HUES6 (cell line): ENCODE measurements at regions not wholly inside any gene's neighbourhood (a gene's known extent, or its start where the extent isn't known, plus 50 kb on each side); places are given as distances from the start of the nearest gene placed in this dataset.

Source experiments
- H3K27ac ChIP-seq: 2 replicates; pipeline ENCODE4 v1.7.0; 2013; ENCODE audit warnings: low read depth, mild to moderate bottlenecking, low read length, inconsistent platforms
- H3K27me3 ChIP-seq: 2 replicates; pipeline ENCODE4 v1.6.1; 2013; ENCODE audit warnings: low read length; ENCODE audit not compliant: control insufficient read depth, insufficient read depth
- H3K36me3 ChIP-seq: 2 replicates; pipeline ENCODE4 v1.6.1; 2013; ENCODE audit warnings: low read length; ENCODE audit not compliant: control insufficient read depth, insufficient read depth
- H3K4me1 ChIP-seq: 2 replicates; pipeline ENCODE4 v1.6.1; 2013; ENCODE audit warnings: low read length; ENCODE audit not compliant: control insufficient read depth, insufficient read depth
- H3K4me3 ChIP-seq: 2 replicates; pipeline ENCODE4 v1.5.1; 2013; ENCODE audit warnings: low read depth, low read length
- H3K9ac ChIP-seq: one replicate; pipeline ENCODE4 v1.6.1; 2013; ENCODE audit warnings: mild to moderate bottlenecking, low read length
- H3K9me3 ChIP-seq: 2 replicates; pipeline ENCODE4 v1.6.1; 2013; ENCODE audit warnings: low read depth, low read length; ENCODE audit not compliant: control insufficient read depth, insufficient read depth

DNA sequence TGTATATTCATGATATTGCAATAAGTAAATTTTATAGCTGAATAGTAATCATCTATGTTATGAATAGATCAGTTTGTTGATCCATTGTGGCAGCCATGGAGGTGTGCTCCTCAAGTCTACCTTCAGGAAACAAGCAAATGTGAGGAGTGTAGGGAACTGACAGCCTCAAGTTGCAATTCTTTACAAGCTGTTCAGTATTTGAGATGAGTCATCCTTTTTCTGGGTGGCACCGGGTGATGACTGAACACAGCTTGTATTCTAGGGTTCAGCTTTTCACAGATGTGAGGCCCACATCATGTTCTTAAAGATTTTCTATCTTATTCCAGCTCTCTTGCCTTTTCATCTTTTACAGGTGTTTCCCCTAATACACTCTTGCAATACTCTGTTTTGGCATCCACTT is 452.4 kb downstream of the KCNH5 start:
- H3K4me3 ChIP-seq: no peak overlapping the region
- H3K9ac ChIP-seq: no peak overlapping the region
- no peak overlapping the region for H3K27ac ChIP-seq
- no peaks in the 10 kb centered on the region for H3K36me3 ChIP-seq
- H3K27me3 ChIP-seq: no peaks in the 10 kb centered on the region
- H3K9me3 ChIP-seq: peaks cover 7% of the 10 kb centered on the region; the same call in 1 of the 2 replicates
- no peaks in the 10 kb centered on the region for H3K4me1 ChIP-seq

DNA sequence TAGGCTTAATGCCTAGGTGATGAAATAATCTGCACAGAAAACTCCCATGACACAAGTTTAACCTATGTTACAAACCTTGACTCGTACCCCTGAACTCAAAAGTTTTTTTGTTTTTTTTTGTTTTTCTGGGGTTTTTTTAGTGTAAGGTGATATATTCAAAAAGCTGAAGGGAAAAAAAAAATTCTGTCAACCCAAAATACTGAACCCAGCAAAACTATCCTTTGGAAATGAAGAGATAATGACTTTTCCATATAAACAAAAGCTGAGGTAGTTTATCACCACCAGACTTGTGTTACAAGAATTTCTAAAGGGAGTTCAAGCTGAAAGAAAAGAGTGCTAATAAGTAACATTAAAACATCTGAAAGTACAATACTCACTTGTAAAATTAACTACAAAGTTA is 448.1 kb downstream of the KCNH5 start:
- H3K9ac ChIP-seq: no peak overlapping the region
- H3K9me3 ChIP-seq: peaks cover 7% of the 10 kb centered on the region; the same call in 1 of the 2 replicates
- H3K27me3 ChIP-seq: no peaks in the 10 kb centered on the region
- no peak overlapping the region for H3K4me3 ChIP-seq
- H3K27ac ChIP-seq: no peak overlapping the region
- H3K36me3 ChIP-seq: no peaks in the 10 kb centered on the region
- H3K4me1 ChIP-seq: no peaks in the 10 kb centered on the region

DNA sequence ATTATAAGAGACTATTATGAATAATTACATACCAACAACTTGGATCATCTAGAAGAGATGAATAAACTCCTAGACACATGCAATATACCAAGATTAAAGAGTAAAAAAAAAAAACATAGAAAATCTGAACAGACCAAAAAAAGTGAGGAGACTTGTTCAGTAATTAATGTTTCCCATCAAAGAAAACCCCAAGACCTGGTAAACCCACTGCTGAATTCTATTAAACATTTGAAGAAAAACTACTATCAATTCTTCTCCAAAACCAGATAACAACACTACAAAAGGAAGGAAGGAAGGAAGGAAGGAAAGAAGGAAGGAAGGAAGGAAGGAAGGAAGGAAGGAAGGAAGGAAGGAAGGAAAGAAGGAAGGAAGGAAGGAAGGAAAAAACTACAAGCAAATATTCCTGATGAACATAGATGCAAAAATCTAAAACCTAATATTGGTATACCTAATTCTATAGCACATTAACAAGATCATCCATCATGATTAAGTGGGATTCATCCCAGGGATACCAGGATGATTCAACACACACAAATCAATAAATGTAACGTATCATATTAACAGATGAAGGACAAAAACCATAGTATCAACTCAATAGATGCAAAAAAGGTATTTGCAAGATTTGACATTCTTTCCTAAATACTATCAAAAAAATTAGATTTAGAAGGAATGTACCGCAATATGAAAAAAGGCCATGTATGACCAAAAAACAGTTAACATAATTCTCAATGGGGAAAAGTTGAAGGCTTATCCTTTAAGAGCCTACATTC is 445.5 kb downstream of the KCNH5 start:
- H3K9me3 ChIP-seq: peaks cover 7% of the 10 kb centered on the region; the same call in 1 of the 2 replicates
- no peak overlapping the region for H3K9ac ChIP-seq
- H3K27ac ChIP-seq: no peak overlapping the region
- H3K27me3 ChIP-seq: no peaks in the 10 kb centered on the region
- H3K4me3 ChIP-seq: no peak overlapping the region
- H3K4me1 ChIP-seq: no peaks in the 10 kb centered on the region
- H3K36me3 ChIP-seq: no peaks in the 10 kb centered on the region

DNA sequence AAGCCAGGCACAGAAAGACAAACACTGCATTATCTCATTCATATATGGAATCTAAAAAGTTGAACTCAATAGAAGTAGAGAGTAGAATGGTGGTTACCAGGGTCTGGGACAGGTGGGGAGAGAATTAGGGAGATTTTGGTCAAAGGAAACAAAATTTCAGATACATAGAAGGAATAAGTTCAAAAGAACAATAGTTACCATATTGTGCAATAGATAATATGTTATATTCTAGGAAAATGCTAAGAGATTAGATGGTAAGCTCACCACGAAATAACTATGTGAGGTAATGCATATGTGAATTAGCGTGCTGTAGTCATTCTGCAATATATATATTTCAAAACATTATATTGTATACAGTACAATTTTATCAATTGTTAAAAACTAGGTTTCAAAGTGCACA is 442.5 kb downstream of the KCNH5 start:
- H3K36me3 ChIP-seq: no peaks in the 10 kb centered on the region
- no peak overlapping the region for H3K9ac ChIP-seq
- H3K27me3 ChIP-seq: no peaks in the 10 kb centered on the region
- no peak overlapping the region for H3K4me3 ChIP-seq
- H3K9me3 ChIP-seq: no peaks in the 10 kb centered on the region
- no peaks in the 10 kb centered on the region for H3K4me1 ChIP-seq
- no peak overlapping the region for H3K27ac ChIP-seq

DNA sequence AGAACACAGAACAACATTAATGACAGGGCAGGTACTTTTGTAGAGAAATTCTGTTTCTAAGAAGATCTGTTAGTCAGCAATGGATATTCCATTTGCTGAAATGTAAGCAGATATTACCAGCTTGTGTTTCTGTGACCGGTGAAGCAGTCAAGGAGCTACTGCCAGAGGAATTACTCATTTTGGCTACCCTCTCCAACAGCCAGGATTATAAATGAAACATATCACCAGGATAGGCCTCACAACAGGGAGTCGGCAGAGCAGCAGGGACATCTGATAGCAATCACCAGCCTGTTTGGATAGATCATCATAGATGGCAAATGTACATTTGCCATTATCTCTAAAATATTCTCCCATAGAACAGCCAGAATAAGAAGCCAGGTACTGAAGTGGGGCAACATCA is 440.7 kb downstream of the KCNH5 start:
- H3K36me3 ChIP-seq: no peaks in the 10 kb centered on the region
- H3K27ac ChIP-seq: no peak overlapping the region
- H3K4me1 ChIP-seq: no peaks in the 10 kb centered on the region
- H3K4me3 ChIP-seq: no peak overlapping the region
- no peak overlapping the region for H3K9ac ChIP-seq
- no peaks in the 10 kb centered on the region for H3K27me3 ChIP-seq
- H3K9me3 ChIP-seq: no peaks in the 10 kb centered on the region

DNA sequence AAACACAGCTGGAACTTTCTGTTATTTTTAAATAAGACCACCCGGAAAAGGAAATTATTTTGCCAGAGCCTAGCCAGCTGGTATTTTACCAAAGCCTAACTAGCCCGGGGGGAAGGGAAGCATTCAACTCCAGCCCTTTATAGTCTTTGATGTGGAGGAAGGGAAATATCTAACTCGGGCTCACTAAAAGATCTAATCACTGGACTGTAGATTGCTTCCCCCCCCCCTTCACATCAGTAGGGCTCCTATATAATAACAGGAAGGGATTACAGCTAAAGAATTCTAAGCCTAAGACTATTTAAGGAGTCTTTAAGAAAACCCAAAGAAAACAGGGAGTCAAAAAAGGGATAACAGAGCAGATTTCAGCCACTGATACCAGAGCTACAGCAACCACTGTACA is 431.1 kb downstream of the KCNH5 start:
- Histone ChIP-seq H3K9me3 (peaks cover 4% of the 10 kb centered on the region; the same call in 1 of the 2 replicates), H3K27ac (peak overlapping the region; percentile 41; the same call in 1 of the 2 replicates), H3K4me1 (peaks cover 11% of the 10 kb centered on the region; the same call in 1 of the 2 replicates), H3K4me3 (no peak overlapping the region), H3K27me3 (no peaks in the 10 kb centered on the region), H3K36me3 (no peaks in the 10 kb centered on the region), H3K9ac (no peak overlapping the region)

DNA sequence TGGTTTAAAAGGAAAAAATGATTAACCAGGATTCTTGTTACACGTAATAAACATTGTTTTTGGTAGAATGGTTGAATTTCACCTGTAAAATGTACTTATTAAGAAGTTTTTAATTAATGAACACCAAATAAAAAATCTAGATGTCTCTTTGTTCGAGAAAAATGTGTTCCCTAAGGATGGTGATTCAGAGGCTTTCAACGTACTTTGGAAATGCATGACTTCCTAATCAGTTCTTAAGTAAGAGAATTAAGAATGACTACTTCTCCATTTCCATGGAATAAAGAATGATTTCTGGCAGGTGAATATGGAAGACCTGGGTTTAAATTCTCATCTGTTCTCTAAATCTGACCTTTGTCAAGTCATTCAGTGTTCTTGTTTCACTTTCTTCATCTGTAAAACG is 428.6 kb downstream of the KCNH5 start:
- H3K9me3 ChIP-seq: peaks cover 4% of the 10 kb centered on the region; the same call in 1 of the 2 replicates
- no peaks in the 10 kb centered on the region for H3K27me3 ChIP-seq
- H3K4me1 ChIP-seq: peaks cover 11% of the 10 kb centered on the region; the same call in 1 of the 2 replicates
- H3K36me3 ChIP-seq: no peaks in the 10 kb centered on the region
- H3K4me3 ChIP-seq: no peak overlapping the region
- no peak overlapping the region for H3K9ac ChIP-seq
- no peak overlapping the region for H3K27ac ChIP-seq

DNA sequence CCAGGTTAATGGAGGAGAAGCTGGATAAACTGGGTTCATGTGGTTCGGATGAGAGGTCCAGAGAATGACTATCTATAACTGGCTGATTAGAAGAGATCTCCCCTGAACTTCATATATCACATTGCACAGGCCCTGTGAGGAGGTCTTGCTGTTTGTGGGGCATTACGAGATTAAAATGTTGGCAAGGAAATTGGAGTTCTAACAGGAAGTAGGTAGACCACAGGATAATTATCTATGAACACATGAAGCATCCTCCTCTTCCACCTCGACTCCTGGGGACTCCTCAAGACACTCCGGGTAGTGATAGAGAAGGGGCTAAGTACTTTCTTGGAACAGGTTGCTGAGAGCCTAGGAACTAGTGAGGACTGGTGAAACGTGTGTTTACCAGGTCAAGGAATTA is 418.8 kb downstream of the KCNH5 start:
- H3K4me3 ChIP-seq: no peak overlapping the region
- peaks cover 7% of the 10 kb centered on the region; the same call in 1 of the 2 replicates for H3K9me3 ChIP-seq
- no peaks in the 10 kb centered on the region for H3K4me1 ChIP-seq
- no peak overlapping the region for H3K27ac ChIP-seq
- H3K9ac ChIP-seq: no peak overlapping the region
- H3K27me3 ChIP-seq: no peaks in the 10 kb centered on the region
- H3K36me3 ChIP-seq: no peaks in the 10 kb centered on the region

DNA sequence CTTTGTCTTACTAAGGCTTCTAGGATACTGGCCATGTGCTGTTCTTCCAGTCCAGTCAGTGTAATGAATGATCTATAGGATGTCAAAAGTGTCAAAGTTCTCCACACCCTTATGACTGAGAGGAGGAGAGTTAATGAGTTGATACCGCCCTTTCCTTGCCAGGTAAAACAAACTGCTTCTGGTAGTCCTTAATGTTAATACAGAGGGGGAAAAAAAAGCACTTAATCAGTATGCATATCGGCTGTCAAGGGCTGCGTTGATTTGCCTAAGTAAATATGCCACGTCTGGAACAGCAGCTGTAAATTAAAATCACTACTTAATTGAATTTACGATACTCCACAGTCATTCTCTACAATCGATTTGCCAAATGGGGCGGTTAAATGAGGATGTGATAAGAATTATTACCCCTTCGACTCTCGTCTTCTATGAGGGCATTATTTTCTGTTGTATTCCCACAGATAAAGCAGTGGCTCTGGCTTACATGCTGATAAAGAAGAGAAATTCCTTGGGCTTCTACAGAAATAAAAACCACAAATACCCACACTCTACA is 416.0 kb downstream of the KCNH5 start:
- Histone ChIP-seq H3K4me1 (no peaks in the 10 kb centered on the region), H3K36me3 (no peaks in the 10 kb centered on the region), H3K4me3 (no peak overlapping the region), H3K27me3 (no peaks in the 10 kb centered on the region), H3K9ac (no peak overlapping the region), H3K9me3 (0 out of 2 replicates have a peak, but pooled peaks cover 7% of the 10 kb centered on the region), H3K27ac (no peak overlapping the region)

DNA sequence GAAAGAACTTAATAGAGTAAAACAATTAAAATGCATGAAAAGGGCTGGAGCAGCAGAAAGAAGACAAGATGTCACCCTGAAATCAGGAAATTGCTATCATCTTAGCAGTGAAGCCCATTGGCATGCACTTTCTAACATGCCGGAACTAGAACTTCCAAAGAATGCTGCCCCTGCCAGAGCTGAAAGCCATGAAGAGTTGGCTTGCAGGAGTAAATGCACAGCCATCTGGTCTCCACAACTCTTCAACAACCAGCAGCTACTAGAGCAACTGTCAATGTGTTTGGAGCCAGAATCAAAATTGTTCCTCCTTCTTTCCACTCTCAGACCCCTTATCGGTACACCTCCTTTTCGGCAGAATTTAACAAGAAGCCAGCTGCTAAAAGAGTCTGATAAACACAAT is 414.1 kb downstream of the KCNH5 start:
- Histone ChIP-seq H3K4me3 (no peak overlapping the region), H3K9me3 (peaks cover 4% of the 10 kb centered on the region; the same call in 1 of the 2 replicates), H3K27me3 (no peaks in the 10 kb centered on the region)

DNA sequence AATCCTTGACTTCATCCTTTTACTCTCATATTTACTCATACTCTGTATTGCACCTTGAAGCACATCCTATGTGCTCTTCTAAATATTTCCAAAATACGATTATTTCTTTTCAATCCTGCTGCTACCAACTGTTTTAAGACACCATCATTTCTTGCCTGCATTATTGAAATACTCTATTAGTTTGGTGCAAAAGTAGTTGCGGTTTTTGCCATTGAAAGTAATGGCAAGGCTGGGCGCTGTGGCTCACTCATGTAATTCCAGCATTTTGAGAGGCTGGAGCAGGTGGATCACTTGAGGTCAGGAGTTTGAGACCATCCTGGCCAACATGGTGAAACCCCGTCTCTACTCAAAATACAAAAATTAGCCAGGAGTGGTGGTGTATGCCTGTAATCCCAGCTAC is 412.5 kb downstream of the KCNH5 start:
- Histone ChIP-seq H3K9me3 (peaks cover 6% of the 10 kb centered on the region), H3K4me1 (no peaks in the 10 kb centered on the region), H3K36me3 (no peaks in the 10 kb centered on the region), H3K9ac (no peak overlapping the region), H3K27me3 (no peaks in the 10 kb centered on the region), H3K27ac (no peak overlapping the region), H3K4me3 (no peak overlapping the region)

More for the DNA sequence above, 414.1 kb downstream of the KCNH5 start:
- no peak overlapping the region for H3K27ac ChIP-seq
- H3K36me3 ChIP-seq: no peaks in the 10 kb centered on the region
- H3K9ac ChIP-seq: no peak overlapping the region
- H3K4me1 ChIP-seq: no peaks in the 10 kb centered on the region
